Neural progenitor cell (in vitro differentiated cells): ENCODE measurements at regions not wholly inside any gene's neighbourhood (a gene's known extent, or its start where the extent isn't known, plus 50 kb on each side); places are given as distances from the start of the nearest gene placed in this dataset.
A peak's percentile ranks its signal among the peaks of the same experiment; 100 is the strongest.

Source experiments
- DNase-seq: peaks from one replicate; pipeline ENCODE4 v3.0.0-alpha.2; 2016; ENCODE audit warnings: low spot score
- H2AFZ ChIP-seq: fragments of 200-600 bp; sonication (generic); replicated peaks from 2 replicates; pipeline ENCODE4 v1.6.1; 2016; ENCODE audit warnings: antibody characterized with exemption
- H3F3A ChIP-seq: fragments of 200-600 bp; sonication (generic); 2 replicates; pipeline ENCODE4 v1.6.1; 2016; ENCODE audit warnings: antibody characterized with exemption, low read depth
- H3K27ac ChIP-seq: fragments of 200-600 bp; sonication (generic); 2 replicates; pipeline ENCODE4 v1.5.1; 2016; ENCODE audit warnings: mild to moderate bottlenecking
- H3K27me3 ChIP-seq: fragments of 200-600 bp; sonication (generic); 2 replicates; pipeline ENCODE4 v1.6.1; 2016; ENCODE audit warnings: mild to moderate bottlenecking, moderate library complexity
- H3K36me3 ChIP-seq: fragments of 200-600 bp; sonication (generic); 2 replicates; pipeline ENCODE4 v1.5.1; 2016
- H3K4me1 ChIP-seq: fragments of 200-600 bp; sonication (generic); 2 replicates; pipeline ENCODE4 v1.6.1; 2016; ENCODE audit warnings: mixed run types
- H3K4me2 ChIP-seq: fragments of 200-600 bp; sonication (generic); 2 replicates; pipeline ENCODE4 v1.6.1; 2016
- H3K4me3 ChIP-seq: fragments of 200-600 bp; sonication (generic); 2 replicates; pipeline ENCODE4 v1.5.1; 2016
- H3K79me2 ChIP-seq: fragments of 200-600 bp; sonication (generic); 2 replicates; pipeline ENCODE4 v1.6.1; 2016; ENCODE audit warnings: low read depth
- H3K9ac ChIP-seq: fragments of 200-600 bp; sonication (generic); 2 replicates; pipeline ENCODE4 v1.6.1; 2016
- H3K9me3 ChIP-seq: fragments of 200-600 bp; sonication (generic); 2 replicates; pipeline ENCODE4 v1.5.1; 2016; ENCODE audit warnings: low read depth
- H4K20me1 ChIP-seq: fragments of 200-600 bp; sonication (generic); 2 replicates; pipeline ENCODE4 v1.6.1; 2016; ENCODE audit warnings: low read depth
- H3K27ac Mint-ChIP-seq: 3 replicates; pipeline ENCODE4 v1.8.0; 2021; ENCODE audit warnings: mixed read lengths
- H3K27me3 Mint-ChIP-seq: 2 replicates; pipeline ENCODE4 v1.8.0; 2022; ENCODE audit warnings: low read depth, mild to moderate bottlenecking, inconsistent platforms, moderate library complexity, mixed read lengths; ENCODE audit not compliant: insufficient read depth
- H3K36me3 Mint-ChIP-seq: 3 replicates; pipeline ENCODE4 v1.8.0; 2021; ENCODE audit warnings: mixed read lengths
- H3K4me1 Mint-ChIP-seq: 3 replicates; pipeline ENCODE4 v1.8.0; 2021; ENCODE audit warnings: mixed read lengths
- H3K4me3 Mint-ChIP-seq: 3 replicates; pipeline ENCODE4 v1.8.0; 2021; ENCODE audit warnings: mild to moderate bottlenecking, moderate library complexity, mixed read lengths
- H3K9me3 Mint-ChIP-seq: 3 replicates; pipeline ENCODE4 v1.8.0; 2020; ENCODE audit warnings: mixed read lengths
- CTCF ChIP-seq: fragments of 200-600 bp; sonication (generic); IDR thresholded peaks from 2 replicates; pipeline ENCODE4 v1.5.1; 2017; ENCODE audit warnings: antibody characterized with exemption, mild to moderate bottlenecking
- EZH2 ChIP-seq: fragments of 200-600 bp; sonication (generic); IDR thresholded peaks from 2 replicates; pipeline ENCODE4 v1.6.1; 2017; ENCODE audit warnings: antibody characterized with exemption, mild to moderate bottlenecking, moderate library complexity
- EZH2phosphoT487 ChIP-seq: fragments of 200-600 bp; sonication (generic); IDR thresholded peaks from 2 replicates; pipeline ENCODE4 v1.6.1; 2017; ENCODE audit warnings: antibody characterized with exemption

DNA sequence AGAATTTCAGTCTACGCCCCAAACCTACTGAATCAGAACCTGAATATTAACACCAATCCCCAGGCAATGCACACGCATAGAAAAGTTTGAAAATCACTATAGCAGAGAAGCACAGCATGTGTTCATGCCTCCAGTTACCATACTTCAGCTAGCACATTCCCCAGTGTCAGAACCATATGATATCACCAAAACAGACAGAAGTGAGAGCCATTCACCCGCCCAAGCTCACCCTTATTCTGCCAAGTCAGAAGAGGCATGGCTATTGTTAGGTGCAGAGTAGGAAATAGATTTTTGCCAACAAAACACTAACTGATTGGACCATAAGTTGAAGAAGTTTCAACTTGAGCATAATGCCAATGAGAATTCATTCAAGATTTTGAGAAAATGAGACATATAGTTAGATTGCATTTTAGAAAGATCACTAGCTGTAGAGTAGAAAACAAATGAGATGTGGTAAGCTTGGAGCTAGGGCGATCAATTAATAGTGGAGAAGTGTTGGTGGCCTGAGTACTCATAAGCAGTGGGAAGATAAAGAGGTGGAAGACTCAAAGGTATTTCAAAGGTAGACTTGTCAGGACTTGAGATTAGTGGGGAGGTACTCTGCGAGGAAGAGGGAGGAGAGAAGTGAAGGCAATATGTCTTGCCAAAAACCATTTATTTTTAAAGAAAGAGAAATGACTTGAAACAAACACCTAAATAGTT lies 492.4 kb downstream of the SUCLA2 start:
- Histone ChIP-seq H3K27me3 (no peaks in the 10 kb centered on the region), H3K4me2 (no peak overlapping the region), H4K20me1 (no peaks in the 10 kb centered on the region), H3K4me3 (no peak overlapping the region), H2AFZ (peak overlapping the region; percentile 50), H3F3A (no peaks in the 10 kb centered on the region), H3K9me3 (no peaks in the 10 kb centered on the region), H3K27ac (no peak overlapping the region), H3K4me1 (no peaks in the 10 kb centered on the region), H3K79me2 (no peaks in the 10 kb centered on the region), H3K9ac (no peak overlapping the region), H3K36me3 (no peaks in the 10 kb centered on the region)
- H3K36me3 Mint-ChIP-seq, result no peaks in the 10 kb centered on the region
- no peaks in the 10 kb centered on the region for H3K4me1 Mint-ChIP-seq
- peaks cover 3% of the 10 kb centered on the region for H3K27me3 Mint-ChIP-seq
- peaks cover 2% of the 10 kb centered on the region for H3K9me3 Mint-ChIP-seq
- H3K4me3 Mint-ChIP-seq, result no peak overlapping the region
- DNase-seq, result no peak
- no peak for TF ChIP-seq CTCF
- no peak for TF ChIP-seq EZH2phosphoT487
- TF ChIP-seq EZH2, result no peak
- H3K27ac Mint-ChIP-seq, result no peak overlapping the region

GRCh38 chr13:47503475-47503874 lies 497.6 kb downstream of the SUCLA2 start:
- Mint-ChIP-seq H3K27ac (no peak overlapping the region), H3K4me3 (no peak overlapping the region), H3K27me3 (peaks cover 2% of the 10 kb centered on the region), H3K4me1 (no peaks in the 10 kb centered on the region), H3K9me3 (no peaks in the 10 kb centered on the region), H3K36me3 (no peaks in the 10 kb centered on the region)
- TF ChIP-seq EZH2, result no peak
- TF ChIP-seq CTCF, result no peak
- no peak for TF ChIP-seq EZH2phosphoT487
- H3K4me2 ChIP-seq, result no peak overlapping the region
- DNase-seq, result no peak
- peaks cover 10% of the 10 kb centered on the region for H3K4me1 ChIP-seq
- H3K9ac ChIP-seq, result no peak overlapping the region
- no peaks in the 10 kb centered on the region for H4K20me1 ChIP-seq
- H3K4me3 ChIP-seq, result no peak overlapping the region
- no peak overlapping the region for H3K27ac ChIP-seq
- H3K36me3 ChIP-seq, result no peaks in the 10 kb centered on the region
- H2AFZ ChIP-seq, result no peak overlapping the region
- no peaks in the 10 kb centered on the region for H3K9me3 ChIP-seq
- no peaks in the 10 kb centered on the region for H3F3A ChIP-seq
- no peaks in the 10 kb centered on the region for H3K27me3 ChIP-seq
- H3K79me2 ChIP-seq, result no peaks in the 10 kb centered on the region

DNA sequence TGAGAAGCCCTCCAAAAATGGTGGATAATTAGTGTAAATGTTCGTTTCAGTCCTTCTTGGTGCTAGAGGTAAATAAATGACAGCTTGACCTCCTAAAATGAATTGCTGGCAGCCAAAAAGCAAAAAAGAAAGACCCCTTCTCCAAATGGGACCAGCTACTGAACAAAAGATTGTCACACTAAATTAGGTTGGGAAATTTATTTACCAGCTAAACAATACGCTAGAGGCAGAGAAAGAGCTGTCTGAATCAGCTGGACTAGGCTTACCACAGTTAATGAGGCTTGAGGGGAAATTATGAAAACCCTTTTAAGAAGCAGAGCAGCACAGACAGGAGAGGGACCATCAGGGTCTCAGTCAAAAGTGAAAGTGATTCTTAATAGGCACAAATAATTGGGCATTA lies 498.9 kb downstream of the SUCLA2 start:
- H3K4me1 ChIP-seq, result peaks cover 17% of the 10 kb centered on the region
- H3K27ac Mint-ChIP-seq, result no peak overlapping the region
- H3K36me3 ChIP-seq, result no peaks in the 10 kb centered on the region
- TF ChIP-seq EZH2 (no peak), EZH2phosphoT487 (no peak), CTCF (no peak)
- no peak overlapping the region for H3K4me3 ChIP-seq
- H3K9ac ChIP-seq, result no peak overlapping the region
- H3K79me2 ChIP-seq, result no peaks in the 10 kb centered on the region
- H4K20me1 ChIP-seq, result no peaks in the 10 kb centered on the region
- no peaks in the 10 kb centered on the region for H3K4me1 Mint-ChIP-seq
- no peaks in the 10 kb centered on the region for H3K9me3 Mint-ChIP-seq
- H3K9me3 ChIP-seq, result no peaks in the 10 kb centered on the region
- peak overlapping the region; percentile 36 for H3K4me2 ChIP-seq
- H3K36me3 Mint-ChIP-seq, result no peaks in the 10 kb centered on the region
- no peak for DNase-seq
- H3K27me3 Mint-ChIP-seq, result peaks cover 2% of the 10 kb centered on the region
- H2AFZ ChIP-seq, result peak overlapping the region; percentile 61
- no peak overlapping the region for H3K4me3 Mint-ChIP-seq
- no peak overlapping the region for H3K27ac ChIP-seq
- H3F3A ChIP-seq, result no peaks in the 10 kb centered on the region
- no peaks in the 10 kb centered on the region for H3K27me3 ChIP-seq
